GM20431 (cell line): ENCODE measurements at regions not wholly inside any gene's neighbourhood (a gene's known extent, or its start where the extent isn't known, plus 50 kb on each side); places are given as distances from the start of the nearest gene placed in this dataset.

Experiments
- in situ Hi-C: fragments of 300-500 bp; cut with MseI, MboI; formaldehyde crosslinking; loops from one replicate; pipeline ENCODE4 v1.15.0; 2020; ENCODE audit warnings: low sequenced_read_pairs; ENCODE audit not compliant: unreplicated experiment

DNA sequence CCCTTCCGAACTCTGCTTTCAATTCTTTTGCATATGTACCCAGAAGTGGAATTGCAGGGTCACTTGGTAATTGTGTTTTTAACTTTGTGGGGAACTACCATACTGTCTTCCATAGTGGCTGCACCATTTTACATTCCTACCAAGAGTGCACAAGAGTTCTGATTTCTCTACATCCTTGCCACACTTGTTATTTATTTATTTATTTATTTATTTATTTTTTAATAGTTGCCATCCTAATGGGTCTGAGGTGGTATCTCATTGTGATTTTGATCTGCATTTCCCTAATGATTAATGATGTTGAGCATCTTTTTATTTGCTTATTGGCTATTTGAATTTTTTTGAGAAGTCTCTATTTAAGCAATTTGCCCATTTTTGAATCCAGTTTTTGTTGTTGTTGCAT is 422.4 kb downstream of the PTPRU start:
- in situ Hi-C loops: no loop called here

DNA sequence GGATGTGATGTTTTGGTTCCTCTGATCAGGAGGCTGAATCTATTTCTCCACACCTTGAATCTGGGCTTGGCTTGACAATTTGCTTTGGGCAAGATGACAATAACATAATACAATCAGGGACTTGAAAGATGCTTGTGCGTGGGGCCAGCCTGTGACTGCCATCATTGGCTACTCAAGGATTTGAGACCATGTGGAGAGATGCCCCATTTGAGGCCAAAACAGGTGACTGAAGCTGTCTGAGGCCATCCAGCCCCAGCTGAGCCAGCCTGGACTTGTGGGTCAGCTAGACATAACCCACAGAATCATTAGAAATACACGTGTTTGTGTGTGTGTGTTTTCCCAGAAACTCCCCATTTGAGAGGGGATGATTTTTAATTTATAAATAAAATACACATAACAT is 421.5 kb downstream of the PTPRU start:
- in situ Hi-C loops: no loop called here

DNA sequence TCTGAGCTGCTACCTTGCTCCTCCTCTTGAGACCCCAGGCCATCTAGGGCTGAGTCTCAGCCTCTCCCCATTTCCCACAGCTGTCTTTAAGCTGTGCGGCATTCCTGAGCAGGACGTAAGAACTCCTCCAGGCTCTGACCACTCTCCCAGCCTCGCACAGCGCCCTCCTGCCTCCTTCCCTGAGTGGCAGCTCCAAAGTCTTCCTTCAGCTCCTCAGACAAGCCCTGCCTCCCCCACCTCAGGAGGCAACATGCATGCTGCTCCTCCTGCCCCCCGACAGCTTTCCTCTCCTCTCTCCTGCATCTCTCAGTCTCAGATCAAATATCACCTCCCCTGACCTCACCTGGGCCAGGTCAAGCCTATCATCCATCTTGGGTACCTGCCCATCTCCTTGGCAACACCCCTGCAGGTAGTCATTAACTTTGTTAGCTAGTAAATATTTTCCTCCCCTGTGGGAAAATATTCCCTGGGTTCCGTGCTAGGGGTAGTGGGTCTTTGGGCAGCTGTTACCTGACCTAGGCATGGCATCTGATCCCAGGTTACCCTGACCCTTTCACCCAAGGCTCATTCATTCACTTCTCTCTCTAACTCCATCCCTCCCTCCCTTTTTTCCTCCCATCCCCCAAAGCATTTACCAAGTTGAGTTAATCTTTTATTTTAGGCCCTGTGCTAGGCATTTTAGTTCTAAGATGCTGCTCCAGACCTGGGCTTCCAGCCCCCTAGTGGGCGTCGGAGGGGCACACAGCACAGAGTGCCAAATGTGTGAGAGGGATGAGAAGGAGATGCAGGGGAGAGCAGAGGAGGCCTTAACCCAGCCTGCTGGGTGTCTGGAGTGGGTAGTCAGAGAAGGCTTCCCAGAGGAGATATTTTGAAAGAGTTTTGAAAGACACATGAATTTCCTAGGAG is 419.9 kb downstream of the PTPRU start:
- in situ Hi-C loops: no loop called here

DNA sequence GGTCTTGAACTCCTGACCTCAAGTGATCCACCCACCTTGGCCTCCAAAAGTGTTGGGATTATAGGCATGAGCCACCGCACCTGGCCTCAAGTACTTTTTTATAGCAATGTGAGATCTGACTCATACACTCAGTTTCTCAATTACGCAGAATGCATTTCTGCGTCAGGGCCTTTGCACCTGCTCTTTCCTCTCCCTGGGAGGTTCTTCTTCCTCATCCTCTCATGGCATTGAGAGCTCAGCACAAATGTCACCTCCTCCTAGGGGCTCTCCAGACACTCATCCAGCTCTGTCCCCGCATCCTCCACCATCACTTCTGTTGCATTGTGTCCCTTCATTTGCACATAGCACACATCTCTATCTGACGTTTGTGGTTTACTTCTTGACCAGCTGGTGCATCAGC is 418.8 kb downstream of the PTPRU start:
- in situ Hi-C loops: no loop called here

DNA sequence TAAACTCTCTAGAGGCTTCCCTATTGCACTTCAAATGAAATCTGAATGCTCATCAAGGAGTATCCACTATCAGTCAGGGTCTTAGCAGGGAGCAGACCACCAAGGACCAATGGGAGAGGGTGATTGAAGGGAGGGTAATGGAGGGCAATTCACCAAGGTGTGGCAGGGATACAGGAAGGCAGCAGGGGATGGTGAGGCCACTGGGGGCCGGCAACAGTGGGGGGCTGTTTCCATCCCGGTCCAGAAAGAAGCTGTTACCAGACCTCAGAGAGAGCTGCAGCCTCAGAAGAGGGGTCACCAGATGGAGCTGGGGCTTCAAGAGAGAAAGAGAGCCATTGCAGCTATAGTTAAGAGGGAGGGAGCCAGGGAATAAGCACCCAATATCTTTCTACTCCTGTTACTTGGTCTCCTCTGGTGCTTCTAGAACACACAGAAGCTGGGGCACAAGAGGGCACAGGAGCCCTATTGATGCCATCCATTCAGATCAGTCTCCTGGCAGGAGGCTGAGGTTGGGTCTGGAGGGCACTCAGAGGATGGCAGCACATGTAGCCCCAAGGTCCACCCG is 417.6 kb downstream of the PTPRU start:
- in situ Hi-C loops: no loop called here

DNA sequence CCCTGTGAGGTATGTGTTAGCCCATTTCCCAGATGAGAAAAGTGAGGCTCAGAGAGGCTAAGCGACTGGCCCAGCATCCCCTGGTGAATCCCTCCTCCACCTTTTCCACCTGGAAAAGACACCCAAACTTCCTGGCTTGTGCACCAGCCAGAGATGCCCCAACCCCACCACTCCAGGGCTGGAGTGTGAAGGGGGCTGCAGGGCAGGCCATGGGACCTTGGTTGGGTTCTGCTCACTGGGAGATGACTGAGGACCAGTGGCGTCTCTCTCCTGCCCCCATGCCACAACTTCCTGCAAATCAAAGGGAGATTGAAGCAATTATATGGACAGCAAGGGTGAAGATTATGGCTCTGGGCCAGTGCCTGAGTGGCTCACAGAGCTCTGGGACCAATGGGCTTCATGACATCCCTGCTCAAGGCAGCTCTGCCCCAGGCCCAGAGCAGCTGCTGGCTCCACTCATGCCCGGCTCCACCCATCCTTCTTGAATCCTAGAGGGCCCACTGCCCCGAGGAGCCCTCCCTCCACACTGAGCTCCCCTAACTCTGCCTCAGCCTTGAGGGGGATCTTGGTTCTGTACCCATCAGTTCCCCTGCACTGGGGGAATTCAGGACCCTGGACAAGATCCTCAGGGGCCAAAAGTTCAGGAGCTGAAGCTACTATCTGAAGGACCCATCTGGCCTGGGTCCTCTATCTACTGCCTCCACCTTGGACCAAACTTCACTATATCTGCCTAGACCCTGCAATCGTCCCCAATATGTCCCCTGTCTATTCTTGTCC is 416.9 kb downstream of the PTPRU start:
- in situ Hi-C loops: no loop called here

DNA sequence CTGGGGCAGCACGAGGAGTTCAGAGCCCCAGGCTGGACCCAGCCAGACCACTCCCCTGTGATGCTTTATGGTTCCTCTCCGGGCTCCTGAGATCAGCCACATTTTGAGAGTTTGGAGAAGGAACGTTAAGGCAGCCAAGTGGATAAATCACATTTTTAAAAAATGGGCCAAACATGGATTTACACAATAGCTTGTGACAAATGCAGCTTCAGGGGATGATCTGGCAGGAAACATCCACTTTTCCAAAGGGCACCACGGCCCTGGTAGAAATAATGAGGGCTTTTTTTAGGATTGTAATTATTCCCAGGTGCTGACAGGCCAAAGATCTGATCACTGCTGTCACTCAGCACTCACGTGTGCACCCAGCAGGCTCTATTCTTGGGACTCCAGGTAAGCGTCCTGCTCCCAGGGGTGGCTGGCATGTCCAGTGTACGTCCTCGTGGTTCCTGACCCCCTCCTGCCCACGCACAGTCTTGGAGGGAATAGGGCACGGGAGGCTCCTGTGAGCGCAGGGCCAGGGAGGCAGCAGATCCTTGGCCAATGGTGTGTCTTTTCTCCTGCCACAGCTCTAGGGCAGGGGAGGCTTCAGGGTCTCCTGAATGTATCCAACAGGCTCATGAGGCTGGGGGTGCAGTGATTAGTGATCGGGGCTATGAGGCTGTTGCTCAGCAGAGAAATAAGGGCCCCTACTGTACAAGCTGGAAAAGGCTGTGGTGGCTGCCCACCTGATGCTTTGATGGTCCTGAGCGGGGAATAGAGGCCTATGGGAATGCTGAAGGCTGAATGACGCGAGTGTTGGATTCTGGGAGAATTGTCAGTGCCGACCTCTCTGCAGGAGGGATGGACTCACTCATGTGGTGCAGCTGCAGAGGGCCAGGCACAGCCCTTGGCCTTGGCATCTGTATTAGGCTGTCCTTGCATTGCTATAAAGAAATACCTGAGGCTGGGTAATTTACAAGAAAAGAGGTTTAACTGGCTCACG is 415.7 kb downstream of the PTPRU start:
- in situ Hi-C loops: no loop called here

DNA sequence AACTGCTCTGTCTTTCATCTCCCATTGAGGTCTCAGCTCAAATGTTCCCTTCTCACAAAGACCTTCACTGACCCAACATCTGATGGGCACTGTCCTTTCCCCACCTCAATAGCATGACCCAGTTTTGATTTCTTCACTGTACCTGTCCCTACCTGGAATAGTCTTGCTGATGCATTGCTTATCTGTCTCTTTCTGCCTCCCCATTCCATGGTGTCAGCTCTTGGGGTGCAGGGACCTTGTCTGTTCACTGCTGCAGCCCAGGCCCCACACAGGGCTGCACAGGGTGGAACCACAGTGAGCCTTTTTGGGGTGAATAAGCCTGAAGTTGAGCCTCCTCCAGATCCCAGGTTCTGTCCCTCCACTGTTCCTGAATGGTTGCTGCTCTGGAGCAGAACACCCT is 414.9 kb downstream of the PTPRU start:
- in situ Hi-C loops: no loop called here

DNA sequence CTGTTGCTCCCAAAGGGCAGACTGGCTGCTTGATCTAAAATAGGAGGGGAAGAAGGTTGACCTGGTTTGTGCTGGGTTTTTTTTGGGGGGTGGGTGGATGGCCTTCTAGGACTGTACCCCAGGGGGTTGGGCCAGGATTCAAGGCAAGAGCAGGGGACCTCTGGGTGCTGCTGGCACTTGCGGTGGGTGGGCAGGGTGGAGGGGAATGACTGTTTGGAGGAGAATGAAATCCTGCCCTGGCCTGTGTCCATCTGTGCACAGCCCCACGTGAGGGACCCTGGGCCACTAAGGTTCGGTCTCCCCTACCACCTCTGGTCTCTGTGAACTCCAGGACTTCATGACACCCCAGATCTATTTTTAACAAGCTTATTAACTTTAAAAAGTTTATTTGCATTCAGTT is 414.2 kb downstream of the PTPRU start:
- in situ Hi-C loops: no loop called here

DNA sequence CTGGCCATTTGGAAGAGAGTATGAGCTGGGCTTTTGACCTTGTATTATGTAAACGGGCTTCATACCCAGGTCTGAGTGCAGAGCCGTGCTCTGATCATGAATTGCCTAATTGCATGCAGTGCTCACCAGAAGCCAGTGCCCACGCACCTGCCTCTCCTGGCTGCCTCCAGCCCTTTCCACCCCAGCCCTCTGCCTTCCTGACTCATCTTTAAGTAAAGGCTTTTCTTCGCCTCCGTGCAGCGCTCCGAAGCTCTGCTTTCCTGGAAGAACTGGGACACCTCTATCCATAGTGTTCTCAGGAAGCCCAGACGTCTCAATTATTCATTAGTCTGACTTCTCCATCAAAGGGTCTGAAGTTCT is 413.7 kb downstream of the PTPRU start:
- in situ Hi-C loops: no loop called here

DNA sequence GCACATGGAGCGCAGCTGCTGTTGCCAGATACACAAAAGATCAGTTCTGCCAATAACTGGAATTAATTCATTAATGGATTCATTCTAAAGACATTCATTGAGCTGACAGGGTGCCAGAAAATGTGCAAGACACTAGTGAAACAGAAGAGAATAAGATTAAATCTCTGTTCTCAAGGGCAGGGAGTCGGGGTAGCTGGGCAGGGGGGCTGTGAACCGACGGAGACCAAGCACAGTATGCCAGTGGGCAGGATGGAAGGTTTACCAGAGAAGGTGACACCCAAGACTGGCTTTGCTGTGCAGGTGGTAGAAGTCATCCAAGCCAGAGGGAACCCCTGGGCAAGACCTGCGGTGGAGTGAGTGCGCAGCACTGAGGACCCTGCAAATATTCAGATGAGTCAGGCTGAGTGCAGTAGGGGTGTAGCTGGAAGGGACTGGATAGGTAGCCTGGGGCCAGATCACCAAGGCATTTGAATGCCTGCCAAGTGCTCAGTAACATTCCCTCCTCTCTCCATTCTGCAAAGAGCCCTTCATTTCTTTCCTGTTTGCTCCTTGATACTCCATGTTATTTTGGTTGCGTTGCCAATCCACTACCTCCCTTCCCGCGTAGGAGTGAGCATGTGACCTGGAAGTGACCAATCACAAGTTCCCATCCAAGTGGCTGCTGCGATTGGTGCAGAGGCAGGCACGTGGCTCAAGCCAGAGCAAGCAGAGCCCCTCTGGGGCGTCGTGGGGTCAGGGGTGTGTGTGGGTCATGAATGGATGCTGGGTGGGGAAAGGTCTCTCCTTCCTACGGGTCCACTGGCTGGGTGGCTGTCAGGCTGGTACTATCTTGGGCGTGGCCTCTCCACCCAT is 413.1 kb downstream of the PTPRU start:
- in situ Hi-C loops: no loop called here

DNA sequence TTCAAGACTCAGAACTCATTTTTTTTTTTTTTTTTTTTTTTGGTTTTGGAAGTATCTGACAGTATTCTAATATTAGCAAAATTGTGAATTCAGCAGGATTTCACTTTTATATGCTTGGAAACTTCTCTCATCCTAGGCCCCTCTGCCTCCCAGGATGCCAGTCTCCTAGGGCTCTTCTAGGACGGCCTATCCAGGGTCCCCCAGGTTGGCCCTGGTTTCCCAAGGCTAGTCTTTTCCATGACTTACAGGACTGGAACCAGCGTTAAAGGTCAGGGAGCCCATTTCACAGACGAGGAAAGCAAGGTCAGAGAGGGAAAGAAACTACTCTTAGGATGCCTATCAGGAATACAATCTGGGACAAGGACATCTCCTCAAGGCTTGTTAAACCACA is 412.5 kb downstream of the PTPRU start:
- in situ Hi-C loops: no loop called here

DNA sequence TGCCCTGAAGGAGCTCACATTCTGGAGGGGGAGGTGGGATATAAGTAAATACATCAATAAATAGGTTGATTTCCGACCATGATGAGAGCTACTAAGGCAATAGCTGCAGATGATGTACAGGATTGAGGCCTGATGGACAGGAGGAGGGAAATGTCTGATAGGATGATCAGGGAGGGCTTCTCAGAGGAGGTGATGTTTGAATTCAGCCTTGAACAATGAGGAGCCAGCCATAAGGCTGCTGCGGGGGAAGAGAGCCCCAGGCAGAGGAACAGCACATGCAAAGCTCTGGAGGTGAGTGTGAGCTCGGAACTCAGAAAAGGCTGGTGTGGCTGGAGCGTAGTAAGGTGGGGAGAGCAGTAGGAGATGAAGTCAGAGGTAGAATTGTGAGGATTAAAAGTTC is 411.7 kb downstream of the PTPRU start:
- in situ Hi-C loops: no loop called here

DNA sequence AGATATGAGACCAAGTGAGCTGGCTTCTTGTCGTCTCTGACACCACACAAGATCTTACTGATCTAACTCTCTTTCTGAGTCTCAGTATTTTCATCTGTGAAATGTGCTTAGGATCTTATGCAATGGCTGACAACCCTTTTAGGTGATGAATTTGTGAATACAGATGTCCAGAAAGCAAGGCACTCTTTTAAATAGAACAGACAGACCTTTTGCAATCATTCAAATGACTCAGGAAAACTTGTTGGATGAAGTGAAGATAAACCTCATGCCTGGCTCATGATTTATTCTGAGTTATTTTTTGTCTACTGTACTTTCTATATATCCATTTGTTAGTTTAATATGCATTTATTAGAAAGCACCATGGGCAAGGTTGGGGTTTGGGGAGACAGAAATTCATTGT is 411.3 kb downstream of the PTPRU start:
- in situ Hi-C loops: no loop called here

DNA sequence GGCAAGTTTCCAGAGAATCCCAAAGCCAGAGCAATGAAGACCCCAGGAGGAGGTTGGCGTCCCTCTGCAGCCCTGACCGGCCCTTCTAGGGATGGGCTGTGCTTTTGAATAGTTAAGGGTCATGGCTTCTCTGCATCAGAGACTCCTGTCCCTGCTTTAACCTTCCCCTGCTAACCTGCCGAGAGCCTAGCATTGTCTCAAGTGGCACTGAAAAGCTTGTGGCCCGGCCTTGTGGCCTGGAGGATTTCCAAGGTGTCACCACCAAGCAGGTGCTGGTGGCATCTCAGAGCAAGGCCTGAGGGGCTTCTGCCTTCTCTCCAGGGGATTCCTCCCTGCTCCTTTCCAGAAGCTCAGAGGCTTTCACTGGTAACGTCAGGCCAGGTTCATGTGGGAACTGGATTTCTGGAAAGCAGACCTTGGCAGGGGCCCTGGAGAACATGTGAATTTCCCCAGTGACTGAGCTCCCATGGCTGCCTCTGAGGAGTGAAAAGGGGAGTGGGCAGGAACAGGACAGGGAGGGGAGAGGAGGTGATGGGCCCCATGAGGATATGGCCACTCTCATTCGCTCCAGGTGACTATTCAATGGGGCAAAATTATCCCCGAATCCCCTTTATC is 409.9 kb downstream of the PTPRU start:
- in situ Hi-C loops: no loop called here

DNA sequence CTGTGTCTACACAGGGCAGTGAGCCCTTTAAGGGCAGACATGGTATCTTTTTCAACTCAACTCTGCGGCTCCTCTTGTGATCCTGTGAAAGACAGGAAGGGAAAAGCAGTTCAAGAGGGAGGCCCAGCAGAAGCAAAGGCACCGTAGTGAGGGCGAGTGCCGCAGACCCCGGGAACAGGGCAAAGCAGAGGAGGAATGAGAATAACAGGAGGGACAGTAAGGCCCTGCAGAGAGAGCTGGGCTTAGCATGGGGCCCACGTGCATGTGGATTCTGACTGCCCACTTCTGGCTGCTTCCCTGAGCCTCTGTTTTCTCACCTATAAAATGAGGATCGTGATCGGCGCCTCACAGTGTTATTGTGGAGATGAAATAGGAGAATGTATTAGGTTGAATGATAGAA is 409.3 kb downstream of the PTPRU start:
- in situ Hi-C loops: no loop called here

DNA sequence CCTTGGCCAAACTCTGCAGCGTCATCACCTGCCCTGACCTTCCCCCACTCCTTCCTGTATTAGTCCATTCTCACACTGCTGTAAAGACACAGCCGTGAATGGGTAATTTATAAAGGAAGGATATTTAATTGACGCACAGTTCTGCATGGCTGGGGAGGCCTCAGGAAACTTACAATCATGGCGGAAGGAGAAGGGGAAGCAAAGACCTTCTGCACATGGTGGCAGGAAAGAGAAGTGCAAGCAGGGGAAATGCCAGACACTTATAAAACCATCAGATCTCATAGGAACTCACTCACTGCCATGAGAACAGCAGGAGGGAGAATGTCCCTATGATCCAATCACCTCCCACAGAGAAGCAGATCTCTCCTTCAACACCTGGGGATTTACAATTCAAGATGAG is 408.5 kb downstream of the PTPRU start:
- in situ Hi-C loops: no loop called here

DNA sequence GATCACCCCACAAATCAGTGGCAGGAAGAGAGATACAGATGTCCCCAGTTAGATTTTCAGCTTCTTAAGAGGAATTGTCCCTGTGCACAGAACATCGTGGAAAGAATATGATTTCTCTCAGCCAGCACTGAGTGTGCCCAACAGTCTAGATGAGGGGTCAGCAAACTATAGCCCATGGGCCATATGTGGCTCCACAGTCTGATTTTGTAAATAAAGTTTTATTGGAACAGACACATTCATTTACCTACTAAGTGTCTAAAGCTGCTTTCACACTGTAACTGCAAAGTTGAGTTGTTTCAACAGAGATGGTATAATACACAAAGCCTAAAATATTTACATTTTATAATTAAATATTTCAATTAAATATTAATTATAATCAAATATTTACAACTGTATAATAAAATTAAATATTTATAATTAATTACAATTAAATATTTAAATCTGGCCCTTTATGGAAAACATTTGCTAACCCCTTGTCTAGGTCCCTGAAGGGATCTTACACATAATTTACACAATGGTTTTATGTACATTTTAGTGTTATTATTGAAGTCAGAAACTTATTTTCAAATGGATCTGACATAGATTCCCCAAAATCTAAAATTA is 407.6 kb downstream of the PTPRU start:
- in situ Hi-C loops: no loop called here
